HUES64 (cell line): ENCODE measurements at regions not wholly inside any gene's neighbourhood (a gene's known extent, or its start where the extent isn't known, plus 50 kb on each side); places are given as distances from the start of the nearest gene placed in this dataset.

Experiments used
- H3K27ac ChIP-seq: 2 replicates; pipeline ENCODE4 v1.7.0; 2013; ENCODE audit warnings: low read depth, low read length, inconsistent platforms
- H3K27me3 ChIP-seq: 2 replicates; pipeline ENCODE4 v1.6.1; 2013; ENCODE audit warnings: mild to moderate bottlenecking, low read length; ENCODE audit not compliant: insufficient read depth
- H3K36me3 ChIP-seq: 2 replicates; pipeline ENCODE4 v1.6.1; 2013; ENCODE audit warnings: mild to moderate bottlenecking, low read length; ENCODE audit not compliant: insufficient read depth
- H3K4me1 ChIP-seq: 2 replicates; pipeline ENCODE4 v1.6.1; 2013; ENCODE audit warnings: mild to moderate bottlenecking, low read length, moderate library complexity; ENCODE audit not compliant: insufficient read depth
- H3K4me3 ChIP-seq: 2 replicates; pipeline ENCODE4 v1.5.1; 2013; ENCODE audit warnings: mild to moderate bottlenecking, low read length, moderate library complexity
- H3K9ac ChIP-seq: 2 replicates; pipeline ENCODE4 v1.6.1; 2013; ENCODE audit warnings: mild to moderate bottlenecking, low read depth, low read length
- H3K9me3 ChIP-seq: 2 replicates; pipeline ENCODE4 v1.6.1; 2013; ENCODE audit warnings: low read depth, low read length; ENCODE audit not compliant: insufficient read depth
- WGBS: fragments of 150-250, 120-280 bp; methylation state at CpG from one replicate; pipeline ENCODE4 v1.1.7; 2013; ENCODE audit warnings: missing lambda C conversion rate; 5-methylcytosine and 5-hydroxymethylcytosine counted together

GRCh38 chr5:17893026-17893635 is 258.9 kb downstream of the TAF11L14 start:
- no peak overlapping the region for H3K9ac ChIP-seq
- no peak overlapping the region for H3K27ac ChIP-seq
- no peaks in the 10 kb centered on the region for H3K27me3 ChIP-seq
- no peak overlapping the region for H3K4me3 ChIP-seq
- H3K36me3 ChIP-seq: no peaks in the 10 kb centered on the region
- H3K9me3 ChIP-seq: no peaks in the 10 kb centered on the region
- no peaks in the 10 kb centered on the region; the same call in 1 of the 2 replicates for H3K4me1 ChIP-seq
- 69% methylated on average over 2 of the region's 3 CpGs for WGBS

- Histone ChIP-seq H3K4me1 (no peaks in the 10 kb centered on the region; the same call in 1 of the 2 replicates), H3K27me3 (no peaks in the 10 kb centered on the region), H3K27ac (no peak overlapping the region), H3K4me3 (no peak overlapping the region), H3K9me3 (no peaks in the 10 kb centered on the region), H3K9ac (no peak overlapping the region), H3K36me3 (no peaks in the 10 kb centered on the region)
- WGBS: 93% methylated on average over 4 of the region's 4 CpGs
Measured at GRCh38 chr5:17895288-17896033, 261.2 kb downstream of the TAF11L14 start.

GRCh38 chr5:17896605-17897004 is 262.3 kb downstream of the TAF11L14 start:
- no peaks in the 10 kb centered on the region for H3K36me3 ChIP-seq
- H3K9me3 ChIP-seq: no peaks in the 10 kb centered on the region
- no peak overlapping the region for H3K27ac ChIP-seq
- no peaks in the 10 kb centered on the region; the same call in 1 of the 2 replicates for H3K4me1 ChIP-seq
- H3K27me3 ChIP-seq: no peaks in the 10 kb centered on the region
- no peak overlapping the region for H3K9ac ChIP-seq
- no CpG with 5 or more reads among the region's 2 CpGs for WGBS
- no peak overlapping the region for H3K4me3 ChIP-seq

- Histone ChIP-seq H3K9me3 (no peaks in the 10 kb centered on the region), H3K27ac (no peak overlapping the region), H3K27me3 (no peaks in the 10 kb centered on the region), H3K36me3 (no peaks in the 10 kb centered on the region), H3K9ac (no peak overlapping the region), H3K4me3 (no peak overlapping the region), H3K4me1 (no peaks in the 10 kb centered on the region; the same call in 1 of the 2 replicates)
- 80% methylated on average over 4 of the region's 4 CpGs for WGBS
Measured at GRCh38 chr5:17897776-17898175, 263.5 kb downstream of the TAF11L14 start.

- no peak overlapping the region for H3K4me3 ChIP-seq
- no peaks in the 10 kb centered on the region for H3K27me3 ChIP-seq
- no peak overlapping the region for H3K9ac ChIP-seq
- H3K36me3 ChIP-seq: no peaks in the 10 kb centered on the region
- no peaks in the 10 kb centered on the region; the same call in 1 of the 2 replicates for H3K4me1 ChIP-seq
- no peak overlapping the region for H3K27ac ChIP-seq
- no peaks in the 10 kb centered on the region for H3K9me3 ChIP-seq
- WGBS: 45% methylated on average over 2 of the region's 2 CpGs
Measured at GRCh38 chr5:17898766-17899165, 264.5 kb downstream of the TAF11L14 start.

GRCh38 chr5:17907094-17907493 is 272.8 kb downstream of the TAF11L14 start:
- Histone ChIP-seq H3K9me3 (no peaks in the 10 kb centered on the region), H3K27ac (no peak overlapping the region), H3K4me1 (no peaks in the 10 kb centered on the region), H3K36me3 (no peaks in the 10 kb centered on the region), H3K27me3 (no peaks in the 10 kb centered on the region), H3K9ac (no peak overlapping the region), H3K4me3 (no peak overlapping the region)
- WGBS: 86% methylated on average over 2 of the region's 2 CpGs

GRCh38 chr5:17910318-17910717 is 276.1 kb downstream of the TAF11L14 start:
- Histone ChIP-seq H3K36me3 (no peaks in the 10 kb centered on the region), H3K27ac (no peak overlapping the region), H3K4me3 (no peak overlapping the region), H3K9ac (no peak overlapping the region), H3K9me3 (no peaks in the 10 kb centered on the region), H3K4me1 (no peaks in the 10 kb centered on the region), H3K27me3 (no peaks in the 10 kb centered on the region)

GRCh38 chr5:17912794-17913193 is 278.5 kb downstream of the TAF11L14 start:
- Histone ChIP-seq H3K36me3 (no peaks in the 10 kb centered on the region), H3K27me3 (no peaks in the 10 kb centered on the region), H3K4me1 (no peaks in the 10 kb centered on the region), H3K9ac (no peak overlapping the region), H3K9me3 (no peaks in the 10 kb centered on the region), H3K4me3 (no peak overlapping the region), H3K27ac (no peak overlapping the region)
- 96% methylated on average over 3 of the region's 3 CpGs for WGBS

GRCh38 chr5:17916446-17916845 is 282.2 kb downstream of the TAF11L14 start:
- no peaks in the 10 kb centered on the region for H3K9me3 ChIP-seq
- H3K9ac ChIP-seq: no peak overlapping the region

GRCh38 chr5:17917465-17917864 is 283.2 kb downstream of the TAF11L14 start:
- no peaks in the 10 kb centered on the region for H3K9me3 ChIP-seq
- H3K9ac ChIP-seq: no peak overlapping the region
- no peaks in the 10 kb centered on the region for H3K27me3 ChIP-seq
- H3K4me1 ChIP-seq: peaks cover 14% of the 10 kb centered on the region; the same call in 1 of the 2 replicates
- no peak overlapping the region for H3K4me3 ChIP-seq
- no peak overlapping the region for H3K27ac ChIP-seq
- H3K36me3 ChIP-seq: no peaks in the 10 kb centered on the region

More at GRCh38 chr5:17916446-17916845, 282.2 kb downstream of the TAF11L14 start:
- Histone ChIP-seq H3K4me3 (no peak overlapping the region), H3K27me3 (no peaks in the 10 kb centered on the region), H3K36me3 (no peaks in the 10 kb centered on the region), H3K4me1 (peaks cover 14% of the 10 kb centered on the region; the same call in 1 of the 2 replicates), H3K27ac (no peak overlapping the region)
- WGBS: 91% methylated on average over 6 of the region's 6 CpGs

GRCh38 chr5:17918373-17919104 is 284.3 kb downstream of the TAF11L14 start:
- Histone ChIP-seq H3K4me3 (no peak overlapping the region), H3K27me3 (no peaks in the 10 kb centered on the region), H3K27ac (peak overlapping the region; percentile 71), H3K9me3 (no peaks in the 10 kb centered on the region), H3K4me1 (peaks cover 14% of the 10 kb centered on the region; the same call in 1 of the 2 replicates), H3K36me3 (no peaks in the 10 kb centered on the region), H3K9ac (no peak overlapping the region)
- WGBS: 17% methylated on average over 1 of the region's 2 CpGs
